Suprapubic skin (tissue), 4 donors: ENCODE measurements at regions not wholly inside any gene's neighbourhood (a gene's known extent, or its start where the extent isn't known, plus 50 kb on each side); places are given as distances from the start of the nearest gene placed in this dataset.

Experiments
- DNase-seq, 2 donors: peaks; one replicate each; pipeline ENCODE4 v3.0.0-alpha.2; 2019; ENCODE audit warnings: low spot score in 2 of 2
- H3K27ac ChIP-seq: fragments of 200-600 bp; sonication (generic); one replicate; pipeline ENCODE4 v1.5.1; 2019
- H3K27me3 ChIP-seq: fragments of 200-600 bp; sonication (generic); one replicate; pipeline ENCODE4 v1.5.1; 2019
- H3K36me3 ChIP-seq: fragments of 200-600 bp; sonication (generic); one replicate; pipeline ENCODE4 v1.5.1; 2019
- H3K4me1 ChIP-seq: fragments of 200-600 bp; sonication (generic); one replicate; pipeline ENCODE4 v1.5.1; 2019
- H3K4me3 ChIP-seq: fragments of 200-600 bp; sonication (generic); one replicate; pipeline ENCODE4 v1.5.1; 2019; ENCODE audit warnings: mild to moderate bottlenecking
- H3K9me3 ChIP-seq: fragments of 200-600 bp; sonication (generic); one replicate; pipeline ENCODE4 v1.5.1; 2019
- EP300 ChIP-seq: sonication (generic); formaldehyde crosslinking; IDR thresholded peaks from one replicate; pipeline ENCODE4 v1.6.1; 2017; ENCODE audit warnings: antibody characterized with exemption
- POLR2A ChIP-seq, 2 donors: fragments of 450-650 bp; IDR thresholded peaks; one replicate each; pipeline ENCODE4 v1.6.1; 2017; ENCODE audit warnings: antibody characterized with exemption in 2 of 2, mild to moderate bottlenecking in 2 of 2, moderate library complexity in 2 of 2
- POLR2AphosphoS5 ChIP-seq, 3 donors: sonication (generic); formaldehyde crosslinking; IDR thresholded peaks; one replicate each; pipeline ENCODE4 v1.6.1; 2017; ENCODE audit warnings: antibody characterized with exemption in 3 of 3
- WGBS: methylation state at CpG from one replicate; pipeline ENCODE4 v1.1.5; 2018; 5-methylcytosine and 5-hydroxymethylcytosine counted together
- TF ChIP-seq, protein P1 (sequence below), 2 donors: fragments of 200-600 bp in 1 of 2; fragments of 450-650 bp in 1 of 2; sonication (generic) in 1 of 2; IDR thresholded peaks; one replicate each; pipeline ENCODE4 v1.5.1; 2016 to 2019; ENCODE audit warnings: antibody characterized with exemption in 2 of 2, mild to moderate bottlenecking in 1 of 2, moderate library complexity in 1 of 2

DNA sequence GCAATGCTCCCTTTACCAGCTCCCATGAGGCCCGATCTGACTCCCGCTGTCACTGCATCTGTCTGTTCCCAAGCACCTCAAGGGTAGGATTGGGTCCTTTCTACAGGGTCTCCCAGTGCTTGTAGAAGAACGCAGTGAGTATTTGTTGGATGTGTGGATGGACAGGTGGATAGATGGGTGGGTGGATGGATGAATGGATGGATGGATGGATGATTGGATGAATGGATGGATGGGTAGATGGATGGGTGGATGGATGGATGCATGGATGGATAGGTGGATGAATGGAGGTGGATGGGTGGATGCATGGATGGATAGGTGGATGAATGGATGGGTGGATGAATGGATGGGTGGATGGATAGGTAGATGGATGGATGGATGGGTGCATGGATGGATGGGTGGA is 91.6 kb downstream of the HS1BP3 start:
- no peak overlapping the region for H3K4me3 ChIP-seq
- H3K36me3 ChIP-seq, result no peaks in the 10 kb centered on the region
- 99% methylated on average over 3 of the region's 3 CpGs for WGBS
- no peaks in the 10 kb centered on the region for H3K9me3 ChIP-seq
- no peak for TF ChIP-seq EP300
- TF ChIP-seq POLR2AphosphoS5 (IDR thresholded peaks at IDR 0.05), result no peak
- TF ChIP-seq, protein P1, sequence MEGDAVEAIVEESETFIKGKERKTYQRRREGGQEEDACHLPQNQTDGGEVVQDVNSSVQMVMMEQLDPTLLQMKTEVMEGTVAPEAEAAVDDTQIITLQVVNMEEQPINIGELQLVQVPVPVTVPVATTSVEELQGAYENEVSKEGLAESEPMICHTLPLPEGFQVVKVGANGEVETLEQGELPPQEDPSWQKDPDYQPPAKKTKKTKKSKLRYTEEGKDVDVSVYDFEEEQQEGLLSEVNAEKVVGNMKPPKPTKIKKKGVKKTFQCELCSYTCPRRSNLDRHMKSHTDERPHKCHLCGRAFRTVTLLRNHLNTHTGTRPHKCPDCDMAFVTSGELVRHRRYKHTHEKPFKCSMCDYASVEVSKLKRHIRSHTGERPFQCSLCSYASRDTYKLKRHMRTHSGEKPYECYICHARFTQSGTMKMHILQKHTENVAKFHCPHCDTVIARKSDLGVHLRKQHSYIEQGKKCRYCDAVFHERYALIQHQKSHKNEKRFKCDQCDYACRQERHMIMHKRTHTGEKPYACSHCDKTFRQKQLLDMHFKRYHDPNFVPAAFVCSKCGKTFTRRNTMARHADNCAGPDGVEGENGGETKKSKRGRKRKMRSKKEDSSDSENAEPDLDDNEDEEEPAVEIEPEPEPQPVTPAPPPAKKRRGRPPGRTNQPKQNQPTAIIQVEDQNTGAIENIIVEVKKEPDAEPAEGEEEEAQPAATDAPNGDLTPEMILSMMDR (IDR thresholded peaks at IDR 0.05), result no peak
- no peak for TF ChIP-seq POLR2A (IDR thresholded peaks at IDR 0.05)
- no peak for DNase-seq
- H3K4me1 ChIP-seq, result peaks cover 36% of the 10 kb centered on the region
- no peaks in the 10 kb centered on the region for H3K27me3 ChIP-seq
- H3K27ac ChIP-seq, result no peak overlapping the region

DNA sequence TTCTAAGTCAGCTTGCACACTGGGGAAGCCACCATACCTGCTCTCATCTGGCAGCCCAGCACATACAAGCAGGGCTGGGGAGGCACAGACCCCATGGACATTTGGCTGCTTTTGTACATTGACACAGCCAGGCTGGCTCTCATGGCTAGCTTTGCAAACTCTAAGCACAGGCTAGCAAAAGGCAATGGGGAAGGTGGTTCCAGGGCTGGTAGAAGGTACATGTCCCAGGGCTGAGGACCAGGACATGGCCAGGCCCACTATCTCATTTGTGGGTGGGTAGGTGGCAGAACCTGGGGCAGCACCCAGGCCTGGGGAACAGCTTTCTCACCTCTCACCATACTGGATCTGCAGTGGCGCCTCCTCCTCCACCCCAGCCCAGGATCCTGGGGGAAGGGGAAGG is 90.9 kb downstream of the HS1BP3 start:
- WGBS, result 60% methylated on average over 1 of the region's 1 CpG
- TF ChIP-seq POLR2A (IDR thresholded peaks at IDR 0.05) (no peak), POLR2AphosphoS5 (IDR thresholded peaks at IDR 0.05) (no peak)
- no peak for DNase-seq
- Histone ChIP-seq H3K9me3 (no peaks in the 10 kb centered on the region), H3K4me1 (peaks cover 43% of the 10 kb centered on the region), H3K36me3 (no peaks in the 10 kb centered on the region), H3K27me3 (no peaks in the 10 kb centered on the region), H3K27ac (no peak overlapping the region), H3K4me3 (no peak overlapping the region)

DNA sequence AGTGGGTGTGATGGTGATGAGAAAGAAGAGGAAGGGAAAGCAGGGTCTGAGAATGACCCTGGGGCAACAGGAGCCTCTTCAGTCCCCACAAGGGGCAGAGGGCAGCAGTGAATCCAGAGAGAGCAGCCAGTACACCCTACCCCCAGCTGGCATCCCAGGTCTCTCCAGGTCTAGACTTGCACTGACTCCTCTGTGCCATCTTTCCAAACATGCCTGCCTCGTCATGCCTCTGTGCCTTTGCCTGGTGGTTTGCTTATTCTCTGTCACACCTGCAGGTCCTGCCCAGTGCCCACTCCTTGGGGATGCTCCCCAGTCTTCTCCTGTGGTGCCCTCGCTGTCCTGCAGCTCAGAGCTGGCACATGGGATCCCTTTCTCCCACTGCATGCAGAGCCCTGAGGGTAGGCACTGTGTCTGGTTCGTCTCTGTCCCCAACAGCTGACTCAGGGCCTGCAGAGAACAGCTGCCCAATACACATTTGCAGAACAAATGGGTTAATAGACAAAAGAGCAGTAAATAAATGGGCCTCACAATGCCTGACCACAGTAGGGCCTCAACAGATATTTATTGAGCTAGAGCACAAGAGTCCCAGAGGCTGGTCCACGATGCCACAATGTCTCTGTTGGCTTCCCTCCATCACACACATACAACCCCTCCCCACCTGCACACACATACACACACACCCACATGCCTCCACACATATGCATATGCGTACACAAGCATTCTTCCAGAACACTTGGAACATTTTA is 89.8 kb downstream of the HS1BP3 start:
- Histone ChIP-seq H3K27me3 (no peaks in the 10 kb centered on the region), H3K4me1 (peaks cover 54% of the 10 kb centered on the region), H3K27ac (no peak overlapping the region), H3K9me3 (no peaks in the 10 kb centered on the region), H3K4me3 (no peak overlapping the region), H3K36me3 (no peaks in the 10 kb centered on the region)
- WGBS, result 46% methylated on average over 4 of the region's 5 CpGs
- TF ChIP-seq POLR2A (IDR thresholded peaks at IDR 0.05) (no peak), POLR2AphosphoS5 (IDR thresholded peaks at IDR 0.05) (peak in 1 of 3 donors; percentile 25), EP300 (no peak)
- TF ChIP-seq, protein P1 (IDR thresholded peaks at IDR 0.05), result no peak
- no peak for DNase-seq

DNA sequence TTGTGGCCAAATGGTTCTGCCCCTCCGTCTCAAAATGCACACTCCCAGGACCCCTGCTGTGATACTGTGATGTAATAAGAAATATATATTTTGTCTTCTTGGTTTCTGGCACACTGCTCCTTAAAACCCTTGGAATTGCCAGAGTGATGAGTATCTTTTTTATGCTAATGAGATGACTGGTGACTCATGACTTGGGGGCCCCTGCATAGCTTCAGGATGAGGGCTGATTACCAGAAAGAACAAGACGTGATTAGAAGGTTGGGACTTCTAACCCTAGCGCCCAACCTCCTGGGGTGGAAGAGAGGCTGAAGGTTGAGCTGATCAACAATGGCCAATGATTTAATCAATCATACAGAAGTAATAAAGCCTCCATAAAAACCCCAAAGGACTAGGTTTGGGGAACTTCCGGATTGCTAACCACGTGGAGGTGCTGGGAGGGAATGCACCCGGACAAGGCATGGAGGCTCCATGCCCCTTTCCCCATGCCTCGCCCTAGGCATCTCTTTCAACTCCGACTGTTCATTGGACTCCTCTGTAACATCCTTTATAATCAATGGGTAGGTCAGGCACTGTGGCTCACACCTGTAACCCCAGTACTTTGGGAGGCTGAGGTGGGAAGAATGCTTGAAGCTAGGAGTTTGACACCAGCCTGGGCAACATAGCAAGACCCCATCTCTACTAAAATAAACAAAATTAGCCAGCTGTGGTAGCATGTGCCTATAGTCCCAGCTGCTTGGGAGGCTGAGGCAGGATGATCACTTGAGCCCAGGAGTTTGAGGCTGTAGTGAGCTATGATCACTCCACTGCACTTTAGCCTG is 89.1 kb downstream of the HS1BP3 start:
- H3K4me1 ChIP-seq, result peaks cover 57% of the 10 kb centered on the region
- no peak for TF ChIP-seq EP300
- no peak for TF ChIP-seq POLR2AphosphoS5 (IDR thresholded peaks at IDR 0.05)
- TF ChIP-seq POLR2A (IDR thresholded peaks at IDR 0.05), result no peak
- TF ChIP-seq, protein P1 (IDR thresholded peaks at IDR 0.05), result no peak
- H3K27me3 ChIP-seq, result no peaks in the 10 kb centered on the region
- no peak overlapping the region for H3K4me3 ChIP-seq
- no peaks in the 10 kb centered on the region for H3K36me3 ChIP-seq
- H3K27ac ChIP-seq, result no peak overlapping the region
- DNase-seq, result no peak
- H3K9me3 ChIP-seq, result no peaks in the 10 kb centered on the region
- WGBS, result 69% methylated on average over 8 of the region's 8 CpGs

DNA sequence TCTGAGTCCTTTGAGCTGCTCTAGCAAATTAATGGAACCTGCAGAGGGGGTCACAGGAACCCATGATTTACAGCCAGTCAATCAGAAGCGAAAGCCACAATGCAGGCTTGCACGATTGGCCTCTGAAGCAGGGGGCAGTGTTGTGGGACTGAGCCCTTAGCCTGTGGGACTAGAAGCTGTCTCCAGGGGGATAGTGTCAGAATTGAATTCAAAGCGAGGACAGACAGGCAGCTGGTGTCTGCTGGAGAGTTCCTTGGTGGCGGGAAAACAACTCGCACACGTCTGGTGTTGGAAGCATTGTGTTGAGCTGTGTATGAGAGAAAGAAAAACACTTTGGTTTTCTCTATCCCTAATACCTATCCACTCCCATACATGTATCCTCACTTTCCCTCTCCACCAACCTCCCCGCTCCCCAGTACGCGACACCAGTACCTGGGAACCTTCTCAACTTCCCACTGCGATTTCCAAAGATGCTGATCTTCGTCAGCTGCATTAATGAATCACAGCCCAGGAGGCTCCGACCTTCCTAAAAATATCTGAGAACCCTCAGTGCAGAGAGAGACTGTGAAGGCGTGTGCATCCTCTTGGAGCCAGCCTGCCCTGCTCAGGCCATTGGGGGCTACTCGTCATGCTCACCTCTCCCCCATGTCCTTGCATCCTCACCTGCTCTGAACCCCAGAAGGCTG is 88.2 kb downstream of the HS1BP3 start:
- TF ChIP-seq EP300 (no peak), POLR2AphosphoS5 (IDR thresholded peaks at IDR 0.05) (no peak), POLR2A (IDR thresholded peaks at IDR 0.05) (no peak)
- TF ChIP-seq, protein P1 (IDR thresholded peaks at IDR 0.05), result no peak
- H3K4me1 ChIP-seq, result peaks cover 61% of the 10 kb centered on the region
- no peaks in the 10 kb centered on the region for H3K36me3 ChIP-seq
- no peak overlapping the region for H3K4me3 ChIP-seq
- H3K27me3 ChIP-seq, result no peaks in the 10 kb centered on the region
- DNase-seq, result no peak
- H3K9me3 ChIP-seq, result no peaks in the 10 kb centered on the region
- WGBS, result 84% methylated on average over 14 of the region's 14 CpGs
- H3K27ac ChIP-seq, result no peak overlapping the region
